Skeletal muscle satellite cell (primary cell): ENCODE measurements at regions not wholly inside any gene's neighbourhood (a gene's known extent, or its start where the extent isn't known, plus 50 kb on each side); places are given as distances from the start of the nearest gene placed in this dataset.
A peak's percentile ranks its signal among the peaks of the same experiment; 100 is the strongest.

Experiments
- H3K27me3 ChIP-seq: 2 replicates; pipeline ENCODE4 v1.7.0; 2013; ENCODE audit warnings: low read length; ENCODE audit not compliant: control insufficient read depth, insufficient read depth
- H3K36me3 ChIP-seq: 2 replicates; pipeline ENCODE4 v1.7.0; 2013; ENCODE audit warnings: mild to moderate bottlenecking, control low read depth, low read length; ENCODE audit not compliant: insufficient read depth
- H3K4me1 ChIP-seq: 2 replicates; pipeline ENCODE4 v1.7.0; 2013; ENCODE audit warnings: low read length; ENCODE audit not compliant: control insufficient read depth, insufficient read depth
- H3K4me2 ChIP-seq: 2 replicates; pipeline ENCODE4 v1.7.0; 2013; ENCODE audit warnings: mild to moderate bottlenecking, low read length
- H3K4me3 ChIP-seq: 2 replicates; pipeline ENCODE4 v1.7.0; 2013; ENCODE audit warnings: low read length
- H3K9ac ChIP-seq: 2 replicates; pipeline ENCODE4 v1.7.0; 2013; ENCODE audit warnings: mild to moderate bottlenecking, low read depth, low read length, moderate library complexity
- H3K9me3 ChIP-seq: replicated peaks from 2 replicates; pipeline ENCODE4 v1.7.0; 2013; ENCODE audit warnings: mild to moderate bottlenecking, control low read depth, low read length

DNA sequence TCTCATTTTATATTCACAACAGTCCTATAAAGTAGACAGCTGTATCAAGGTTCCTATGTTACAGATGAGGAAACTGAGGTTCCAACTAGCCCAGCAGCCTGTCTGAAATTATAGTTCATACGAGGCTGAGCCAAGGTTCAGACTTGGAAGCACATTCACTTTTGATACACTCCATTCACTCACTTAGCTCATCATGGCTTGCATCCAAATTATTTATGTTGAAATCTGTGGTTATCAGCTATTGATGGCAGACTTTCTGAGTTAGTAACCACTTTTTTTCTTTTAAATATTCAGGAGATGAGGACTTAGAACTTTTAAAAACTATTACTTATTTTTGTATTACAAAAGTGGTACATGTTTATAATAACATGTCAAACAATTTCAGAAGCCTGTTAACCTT, 188.2 kb downstream of the MTX2 start:
- Histone ChIP-seq H3K36me3 (no peaks in the 10 kb centered on the region), H3K9me3 (no peaks in the 10 kb centered on the region), H3K4me1 (peaks cover 17% of the 10 kb centered on the region), H3K9ac (no peak overlapping the region), H3K4me3 (no peak overlapping the region), H3K4me2 (no peak overlapping the region), H3K27me3 (peaks cover 7% of the 10 kb centered on the region)

DNA sequence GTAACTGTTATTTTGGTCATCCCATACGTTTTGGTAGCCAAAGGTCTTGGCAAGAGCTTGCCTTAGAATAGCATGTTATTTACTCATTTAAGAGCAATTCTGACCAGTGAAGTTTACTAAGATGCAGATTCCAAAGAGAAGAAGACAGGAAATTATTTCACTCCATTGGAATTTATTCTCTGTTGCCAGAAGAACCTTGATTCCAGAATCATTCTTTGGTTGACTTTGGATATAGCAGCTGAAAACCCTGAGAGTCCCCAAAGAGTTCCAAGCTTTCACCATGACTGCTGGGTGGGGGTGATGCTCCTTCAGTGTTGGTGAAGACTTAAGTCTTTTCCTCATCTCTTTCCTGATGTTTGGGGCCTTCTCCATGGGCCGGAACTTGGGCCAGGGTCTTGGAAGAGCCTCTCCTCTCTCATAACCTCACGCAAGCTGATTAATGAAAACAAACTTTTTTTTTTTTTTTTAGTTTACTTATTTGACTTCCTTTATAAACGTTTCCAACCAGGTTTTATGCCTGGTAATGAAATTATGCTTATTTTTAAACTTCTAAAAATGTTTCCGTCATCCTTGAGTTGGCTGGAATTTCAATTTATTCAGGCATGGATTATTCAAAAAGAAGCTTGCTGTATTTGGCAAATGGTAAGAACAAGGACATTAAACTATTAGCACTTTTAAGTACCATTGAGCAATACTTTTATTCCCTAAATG, 192.0 kb downstream of the MTX2 start:
- peaks cover 17% of the 10 kb centered on the region for H3K4me1 ChIP-seq
- H3K9ac ChIP-seq = no peak overlapping the region
- H3K4me2 ChIP-seq = no peak overlapping the region
- no peaks in the 10 kb centered on the region for H3K9me3 ChIP-seq
- no peak overlapping the region for H3K4me3 ChIP-seq
- peaks cover 15% of the 10 kb centered on the region for H3K27me3 ChIP-seq
- no peaks in the 10 kb centered on the region for H3K36me3 ChIP-seq

DNA sequence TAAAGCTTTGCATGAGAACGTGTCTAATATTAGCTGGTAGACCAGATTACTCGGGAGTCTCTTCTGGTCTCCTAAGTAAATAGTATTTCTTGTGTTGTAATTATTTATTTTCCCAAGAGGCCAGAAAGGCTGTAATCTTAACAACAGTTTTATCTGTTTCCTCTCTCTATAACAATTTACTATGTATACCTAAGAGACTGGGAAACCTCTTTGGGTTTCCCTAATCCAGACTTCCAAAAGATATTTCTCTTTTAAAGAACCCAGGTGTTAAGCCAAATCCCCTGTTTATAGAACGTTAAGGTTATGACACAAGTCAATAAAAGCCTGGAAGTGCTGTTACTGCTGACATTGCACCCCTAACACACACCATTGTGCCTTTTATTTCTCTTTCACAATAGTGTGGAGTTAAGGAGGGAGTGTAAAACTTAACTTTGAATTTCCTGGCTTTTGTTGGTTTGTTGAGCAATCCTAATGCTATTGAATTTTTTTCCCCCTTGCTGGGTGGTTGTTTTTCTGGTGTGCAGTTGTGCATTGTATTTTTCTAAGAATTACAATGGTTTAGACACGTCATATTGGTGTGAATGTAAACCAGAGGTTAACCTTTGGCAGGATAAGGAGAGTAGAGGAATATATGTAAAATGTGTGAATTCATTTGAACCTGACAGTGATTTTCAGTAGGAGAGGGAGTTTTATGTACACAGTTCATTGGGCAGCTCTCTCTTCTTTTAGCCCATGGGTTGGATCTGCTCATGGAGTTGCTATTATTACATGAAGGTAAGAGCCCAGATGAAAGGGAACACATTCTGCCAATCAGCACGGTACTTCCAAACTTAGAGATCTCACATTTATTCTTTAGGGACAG, 192.8 kb downstream of the MTX2 start:
- Histone ChIP-seq H3K4me1 (peaks cover 17% of the 10 kb centered on the region), H3K27me3 (peaks cover 17% of the 10 kb centered on the region), H3K36me3 (no peaks in the 10 kb centered on the region), H3K4me2 (no peak overlapping the region), H3K4me3 (no peak overlapping the region), H3K9ac (no peak overlapping the region), H3K9me3 (no peaks in the 10 kb centered on the region)

DNA sequence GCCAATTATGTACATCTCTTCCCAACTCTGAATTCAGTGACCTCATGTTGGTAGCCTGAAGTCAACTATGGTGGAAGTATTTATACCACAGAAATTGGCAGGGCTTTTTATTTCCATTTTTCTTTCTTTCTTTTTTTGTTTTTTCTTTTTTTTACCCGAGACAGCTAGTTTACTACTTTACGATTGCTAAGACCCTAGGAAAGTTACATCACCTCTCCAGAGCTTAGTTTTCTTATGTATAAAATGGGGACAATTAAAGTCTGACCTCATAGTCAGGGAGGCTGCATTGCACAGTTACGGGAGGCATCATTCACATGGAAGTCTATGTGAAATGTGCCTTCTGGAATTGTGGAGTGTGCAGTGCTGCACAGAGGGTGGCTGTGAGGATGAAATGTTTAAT, 194.3 kb downstream of the MTX2 start:
- peaks cover 17% of the 10 kb centered on the region for H3K4me1 ChIP-seq
- no peak overlapping the region for H3K4me3 ChIP-seq
- H3K27me3 ChIP-seq = peaks cover 11% of the 10 kb centered on the region
- H3K4me2 ChIP-seq = no peak overlapping the region
- H3K36me3 ChIP-seq = no peaks in the 10 kb centered on the region
- H3K9ac ChIP-seq = no peak overlapping the region
- H3K9me3 ChIP-seq = no peaks in the 10 kb centered on the region

DNA sequence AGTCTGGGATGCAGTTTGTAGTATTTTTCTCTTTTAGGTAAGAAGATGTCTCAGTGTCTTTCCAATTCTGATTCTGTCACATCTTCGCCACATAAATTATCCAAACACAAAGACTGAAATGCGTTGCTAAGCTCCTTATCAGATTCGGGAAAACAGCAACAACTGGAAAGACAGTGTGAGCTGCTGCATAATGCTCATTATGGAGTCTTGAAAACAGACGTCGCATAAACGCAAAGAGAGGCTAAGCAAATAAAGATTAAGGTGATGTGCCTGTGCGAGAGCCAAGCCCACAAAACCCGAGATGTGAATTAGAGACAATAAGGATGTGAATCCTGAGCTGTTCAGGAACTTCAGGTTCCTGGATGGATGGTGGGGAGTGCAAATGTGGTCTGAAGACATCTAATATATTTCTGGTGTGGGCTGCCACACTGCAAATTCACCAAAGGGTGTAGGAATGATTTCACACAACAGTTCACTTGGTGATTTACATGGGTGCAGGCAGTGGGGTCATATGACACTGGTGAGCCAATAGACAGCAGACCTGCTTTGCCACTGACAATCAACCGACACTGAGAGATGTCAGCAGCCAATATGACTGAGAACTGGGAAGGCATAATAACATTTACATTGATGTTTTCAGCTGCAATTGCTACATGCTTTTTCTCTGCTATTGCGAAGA, 195.8 kb downstream of the MTX2 start:
- Histone ChIP-seq H3K9me3 (no peaks in the 10 kb centered on the region), H3K27me3 (peaks cover 11% of the 10 kb centered on the region), H3K4me2 (no peak overlapping the region), H3K9ac (no peak overlapping the region), H3K4me1 (peaks cover 17% of the 10 kb centered on the region), H3K4me3 (no peak overlapping the region), H3K36me3 (no peaks in the 10 kb centered on the region)

DNA sequence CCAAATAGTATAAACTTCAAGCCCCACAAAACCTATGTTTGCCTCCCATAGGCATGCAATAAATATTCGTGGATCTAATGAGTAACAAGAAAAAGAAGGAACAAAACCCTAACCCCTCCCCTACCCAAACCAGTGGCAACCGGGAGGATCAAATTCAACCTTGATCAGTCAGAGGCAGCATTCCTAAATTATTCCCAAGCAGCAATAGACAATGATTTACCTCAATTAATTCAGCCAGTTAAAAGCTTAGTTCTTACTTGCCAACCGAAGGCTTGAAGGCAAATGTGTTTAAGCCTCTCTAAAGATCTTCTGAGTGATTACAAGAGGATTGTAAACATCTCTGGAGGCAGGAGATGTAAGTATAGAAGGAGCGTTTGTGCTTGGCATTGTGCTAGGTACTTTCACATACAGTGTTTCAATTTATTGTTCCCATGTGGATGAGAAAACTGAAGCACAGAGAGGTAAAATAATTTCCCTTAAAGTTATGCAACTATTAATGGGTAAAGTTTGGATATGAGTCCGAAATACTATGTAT, 197.7 kb downstream of the MTX2 start:
- no peak overlapping the region for H3K4me2 ChIP-seq
- peaks cover 11% of the 10 kb centered on the region for H3K27me3 ChIP-seq
- H3K4me1 ChIP-seq = peaks cover 3% of the 10 kb centered on the region
- H3K4me3 ChIP-seq = no peak overlapping the region
- no peaks in the 10 kb centered on the region for H3K9me3 ChIP-seq
- no peaks in the 10 kb centered on the region for H3K36me3 ChIP-seq
- no peak overlapping the region for H3K9ac ChIP-seq

DNA sequence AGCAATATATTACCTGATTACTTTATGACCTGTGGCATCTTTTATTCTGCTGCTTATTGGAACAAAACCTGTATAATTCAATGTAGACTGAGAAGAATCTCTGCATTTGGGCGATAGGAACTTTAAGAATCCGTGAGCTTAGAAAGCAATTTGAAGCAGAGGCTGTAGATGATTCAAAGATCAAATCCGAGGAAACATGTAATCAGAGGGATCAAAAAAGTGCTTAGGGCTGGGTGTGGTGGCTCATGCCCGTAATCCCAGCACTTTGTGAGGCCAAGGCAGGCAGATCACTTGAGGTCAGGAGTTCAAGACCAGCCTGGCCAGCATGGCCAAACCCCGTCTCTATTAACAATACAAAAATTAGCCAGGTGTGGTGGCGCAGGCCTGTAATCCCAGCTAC, 198.4 kb downstream of the MTX2 start:
- H3K4me3 ChIP-seq = no peak overlapping the region
- no peaks in the 10 kb centered on the region for H3K9me3 ChIP-seq
- no peaks in the 10 kb centered on the region for H3K36me3 ChIP-seq
- H3K4me1 ChIP-seq = no peaks in the 10 kb centered on the region
- no peak overlapping the region for H3K9ac ChIP-seq
- no peak overlapping the region for H3K4me2 ChIP-seq
- H3K27me3 ChIP-seq = peaks cover 11% of the 10 kb centered on the region

DNA sequence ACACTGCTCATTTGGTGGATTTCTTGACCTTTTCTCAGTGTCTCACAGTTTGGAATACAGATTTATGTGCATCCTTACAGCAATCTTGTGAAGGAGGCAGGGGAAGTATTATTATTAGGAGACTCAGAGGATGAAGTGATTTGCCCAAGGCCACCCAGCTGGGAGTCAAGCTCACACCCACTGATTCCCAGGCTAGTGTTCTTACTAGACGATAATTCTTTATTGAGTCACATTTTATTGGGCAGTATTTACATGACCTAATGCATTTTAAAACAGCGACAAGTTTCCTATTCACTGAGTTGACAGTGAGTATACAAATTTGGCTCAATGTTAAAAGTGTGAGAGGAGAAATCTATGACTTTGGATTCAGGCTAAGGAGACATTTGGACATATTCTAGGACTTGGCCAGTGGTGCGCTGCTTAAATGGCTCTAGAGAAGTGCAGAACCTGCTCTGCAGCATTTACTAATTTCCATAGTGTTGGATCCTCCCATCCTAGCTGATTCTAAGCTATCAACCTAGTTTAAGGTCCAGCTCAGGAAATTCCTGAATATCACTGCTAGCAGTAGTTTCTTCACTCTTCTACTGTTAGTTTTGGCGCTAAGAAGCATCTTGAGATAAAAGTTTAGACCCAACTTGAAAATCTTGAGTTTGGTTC, 199.3 kb downstream of the MTX2 start:
- no peaks in the 10 kb centered on the region for H3K9me3 ChIP-seq
- H3K36me3 ChIP-seq = no peaks in the 10 kb centered on the region
- no peak overlapping the region for H3K4me3 ChIP-seq
- no peak overlapping the region for H3K4me2 ChIP-seq
- H3K27me3 ChIP-seq = peaks cover 11% of the 10 kb centered on the region
- H3K4me1 ChIP-seq = no peaks in the 10 kb centered on the region
- no peak overlapping the region for H3K9ac ChIP-seq

DNA sequence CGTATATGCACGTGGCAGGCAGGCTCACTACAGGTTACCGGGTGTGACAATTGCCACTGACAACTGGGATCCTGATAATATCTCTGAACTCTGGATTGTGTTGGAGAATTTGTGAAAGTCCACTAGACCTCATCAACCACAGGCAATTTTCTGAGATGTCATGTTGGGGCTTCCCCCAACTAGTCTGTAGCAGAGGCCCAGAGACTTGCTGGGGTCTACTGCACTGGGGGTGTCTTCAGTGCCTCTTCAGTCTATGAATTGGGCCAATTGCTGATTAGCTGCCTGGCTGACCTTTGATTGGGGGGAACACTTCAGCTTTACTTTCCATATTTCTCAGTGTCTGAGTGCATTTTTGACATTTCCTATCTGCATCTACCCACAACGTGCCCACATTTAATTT, 201.5 kb downstream of the MTX2 start:
- H3K27me3 ChIP-seq = peaks cover 3% of the 10 kb centered on the region
- no peaks in the 10 kb centered on the region for H3K9me3 ChIP-seq
- H3K9ac ChIP-seq = no peak overlapping the region
- no peak overlapping the region for H3K4me2 ChIP-seq
- no peaks in the 10 kb centered on the region for H3K4me1 ChIP-seq
- no peaks in the 10 kb centered on the region for H3K36me3 ChIP-seq
- H3K4me3 ChIP-seq = no peak overlapping the region

DNA sequence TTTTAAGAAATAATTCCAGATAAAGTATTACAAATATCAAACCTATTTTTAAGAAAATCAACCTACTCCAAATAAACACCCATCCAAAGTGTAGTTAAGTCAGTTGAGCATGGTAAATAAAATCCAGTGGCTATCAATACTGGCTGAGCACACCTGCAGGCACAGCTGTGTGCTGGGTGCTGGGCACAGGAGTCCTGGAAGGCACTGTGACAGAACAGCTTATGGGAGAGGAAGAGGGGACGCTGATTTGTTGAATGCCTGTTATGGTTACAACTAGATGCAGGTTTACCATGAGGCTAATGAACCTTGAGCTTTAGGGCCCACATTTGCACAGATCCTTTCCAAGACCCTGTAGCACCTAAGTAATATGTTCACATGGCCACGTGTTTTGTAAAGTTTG, 202.7 kb downstream of the MTX2 start:
- Histone ChIP-seq H3K27me3 (peaks cover 2% of the 10 kb centered on the region), H3K36me3 (no peaks in the 10 kb centered on the region), H3K9me3 (no peaks in the 10 kb centered on the region), H3K4me2 (peak overlapping the region; percentile 76), H3K9ac (no peak overlapping the region), H3K4me1 (no peaks in the 10 kb centered on the region), H3K4me3 (no peak overlapping the region)

DNA sequence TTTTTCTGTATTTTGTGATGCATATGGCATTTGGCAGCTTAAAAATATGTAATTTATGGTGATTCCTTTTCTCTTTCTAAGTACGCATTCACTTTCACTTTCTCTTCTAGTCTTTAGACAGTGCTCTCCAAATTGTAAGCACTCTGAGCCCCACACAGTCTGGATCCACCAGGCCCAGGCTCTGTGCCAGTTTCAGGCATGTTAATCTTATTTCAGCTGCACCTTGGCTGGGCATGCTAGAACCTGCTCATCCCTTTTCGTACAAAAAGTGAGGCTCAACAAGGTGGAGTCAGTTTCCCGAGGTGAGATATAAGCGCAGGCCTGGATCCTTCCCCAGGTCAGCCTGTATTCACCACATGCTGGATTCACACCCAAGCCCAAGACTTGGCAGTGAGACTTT, 203.9 kb downstream of the MTX2 start:
- Histone ChIP-seq H3K4me1 (no peaks in the 10 kb centered on the region), H3K36me3 (no peaks in the 10 kb centered on the region), H3K4me2 (peak overlapping the region; percentile 76), H3K4me3 (peak overlapping the region; percentile 30), H3K27me3 (peaks cover under 1% of the 10 kb centered on the region), H3K9me3 (no peaks in the 10 kb centered on the region), H3K9ac (peak overlapping the region; percentile 4)
